HG03196 (cell line): ENCODE measurements at regions not wholly inside any gene's neighbourhood (a gene's known extent, or its start where the extent isn't known, plus 50 kb on each side); places are given as distances from the start of the nearest gene placed in this dataset.
"Not testable (repeated sequence)": the region's sequence is repeated elsewhere in the genome, so short reads cannot be mapped to it uniquely, and the experiment has no call there.

Experiments
- ATAC-seq: cut with Tn5 transposase; IDR thresholded peaks from one replicate; pipeline ENCODE4 v1.9.1; 2021; ENCODE audit not compliant: unreplicated experiment

DNA sequence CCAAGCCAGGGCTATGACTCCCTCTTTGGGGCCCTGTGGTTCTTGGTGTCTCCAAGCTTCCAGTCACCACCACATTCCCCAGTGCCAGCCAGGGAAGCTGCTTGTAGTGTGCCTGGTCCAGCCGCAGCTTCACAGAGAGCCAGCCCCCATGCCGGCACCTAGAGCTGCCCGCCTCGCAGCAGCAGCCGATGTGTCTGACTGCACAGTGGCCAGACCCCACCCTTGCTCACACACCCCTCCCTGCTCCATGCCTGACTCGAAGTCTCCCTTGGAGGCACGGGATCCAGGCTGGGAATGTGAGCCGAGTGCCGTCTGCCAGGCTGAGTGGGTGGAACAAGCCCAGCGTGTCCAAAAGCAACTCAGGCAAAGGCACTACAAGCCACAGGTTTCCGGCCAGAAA, 123.3 kb upstream of the SFSWAP start:
- ATAC-seq = no peak

GRCh38 chr12:131589221-131589897, 121.5 kb upstream of the SFSWAP start:
- no peak for ATAC-seq

DNA sequence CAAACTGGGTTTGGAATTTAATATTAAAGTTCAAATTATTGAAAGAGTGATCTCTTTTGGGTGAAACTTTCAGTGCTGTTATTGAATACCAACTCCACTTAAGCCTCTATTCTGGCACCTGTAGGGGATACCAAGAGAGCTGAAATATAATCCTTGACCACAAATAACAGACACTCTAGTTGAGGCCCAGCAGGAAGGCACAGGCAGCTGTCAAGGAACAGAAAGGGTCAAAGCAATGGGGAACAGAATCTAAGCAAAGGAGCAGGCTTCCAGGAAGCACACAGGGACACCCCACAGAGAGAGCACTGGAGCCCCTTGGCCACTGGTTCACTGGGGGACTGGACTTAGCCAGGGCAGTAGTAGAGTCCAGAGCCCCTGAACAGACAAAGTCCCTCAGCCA, 120.9 kb upstream of the SFSWAP start:
- no peak for ATAC-seq

DNA sequence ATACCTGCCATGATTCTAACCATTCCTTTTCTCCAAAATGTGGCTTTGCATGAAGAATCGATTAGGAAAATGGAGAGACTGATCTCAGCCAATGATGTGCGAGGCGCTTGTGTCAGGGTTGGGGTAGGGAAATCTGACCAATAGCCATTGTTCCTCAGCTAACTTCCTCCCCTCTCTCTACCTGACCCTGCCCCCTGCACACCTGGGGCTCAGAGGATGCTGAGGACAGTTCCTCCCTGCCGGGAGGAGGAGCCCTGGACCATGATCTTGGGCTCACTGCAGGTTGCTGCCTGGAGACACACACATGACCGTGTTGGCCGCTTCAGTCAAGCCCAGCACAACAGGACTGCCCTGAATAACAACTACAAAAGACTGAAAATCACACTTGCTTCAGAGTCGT, 119.8 kb upstream of the SFSWAP start:
- ATAC-seq = no peak

DNA sequence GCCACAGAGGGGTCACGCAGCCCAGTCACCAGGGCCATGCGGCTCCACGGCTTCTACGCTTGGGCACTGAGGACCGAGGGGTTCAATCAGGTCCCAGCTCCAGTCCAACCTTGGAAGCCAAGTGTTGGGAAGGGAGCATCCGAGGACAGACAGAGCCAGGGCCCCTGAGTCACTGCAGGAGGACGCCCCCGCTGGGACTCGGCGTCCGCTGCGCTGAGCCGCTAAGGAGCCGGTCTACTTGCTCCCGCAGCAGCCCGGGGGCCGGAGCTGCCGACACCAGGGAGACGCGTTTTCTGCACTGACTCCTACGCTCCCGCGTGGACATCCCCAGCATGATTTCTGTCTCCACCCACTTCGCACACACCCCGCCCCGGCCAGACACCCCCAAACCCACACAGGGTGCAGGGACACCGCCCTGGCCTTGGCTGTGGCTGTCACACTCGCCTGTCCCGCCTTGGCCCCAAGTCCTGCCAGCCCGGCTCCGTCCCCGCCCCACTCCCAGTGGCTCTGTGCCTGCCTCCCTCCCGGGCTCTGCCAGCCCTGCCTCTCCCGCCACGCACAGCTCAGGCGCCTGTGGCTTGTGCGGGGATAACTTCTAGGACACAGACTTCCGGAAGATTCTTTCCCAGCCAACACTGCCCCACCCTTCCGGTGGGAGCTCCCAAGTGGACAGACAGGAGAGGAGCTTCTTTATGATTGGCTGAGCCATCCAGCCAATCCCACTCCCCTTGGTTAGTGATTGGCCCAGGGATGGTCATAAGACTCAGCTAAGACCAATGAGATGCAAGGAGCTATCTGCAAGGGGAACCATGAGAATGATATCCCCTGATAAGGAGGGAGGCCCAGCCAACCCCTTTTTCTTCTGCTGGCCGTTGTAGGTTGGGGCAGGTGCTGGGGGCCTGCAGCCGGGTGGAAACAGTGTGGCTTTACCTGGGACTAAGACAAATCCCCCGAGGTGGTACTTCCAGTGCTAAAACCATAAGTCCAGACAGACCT, 118.9 kb upstream of the SFSWAP start:
- ATAC-seq = no peak

GRCh38 chr12:131592972-131593371, 117.9 kb upstream of the SFSWAP start:
- ATAC-seq = peak; percentile 94

GRCh38 chr12:131593406-131593805, 117.5 kb upstream of the SFSWAP start:
- no peak for ATAC-seq

- no peak for ATAC-seq
Measured at GRCh38 chr12:131596115-131596514, 114.8 kb upstream of the SFSWAP start.

- no peak for ATAC-seq
Measured at GRCh38 chr12:131597333-131597732, 113.6 kb upstream of the SFSWAP start.

GRCh38 chr12:131598717-131599116, 112.2 kb upstream of the SFSWAP start:
- ATAC-seq = no peak

- no peak for ATAC-seq
Measured at GRCh38 chr12:131599190-131600159, 111.4 kb upstream of the SFSWAP start.

GRCh38 chr12:131600160-131600532, 110.7 kb upstream of the SFSWAP start:
- ATAC-seq = no peak

- ATAC-seq = not testable (repeated sequence)
Measured at GRCh38 chr12:131601499-131601898, 109.4 kb upstream of the SFSWAP start.

GRCh38 chr12:131603106-131603938, 107.6 kb upstream of the SFSWAP start:
- no peak for ATAC-seq

GRCh38 chr12:131603939-131604795, 106.7 kb upstream of the SFSWAP start:
- no peak for ATAC-seq

- ATAC-seq = no peak
Measured at GRCh38 chr12:131604859-131605258, 106.0 kb upstream of the SFSWAP start.

DNA sequence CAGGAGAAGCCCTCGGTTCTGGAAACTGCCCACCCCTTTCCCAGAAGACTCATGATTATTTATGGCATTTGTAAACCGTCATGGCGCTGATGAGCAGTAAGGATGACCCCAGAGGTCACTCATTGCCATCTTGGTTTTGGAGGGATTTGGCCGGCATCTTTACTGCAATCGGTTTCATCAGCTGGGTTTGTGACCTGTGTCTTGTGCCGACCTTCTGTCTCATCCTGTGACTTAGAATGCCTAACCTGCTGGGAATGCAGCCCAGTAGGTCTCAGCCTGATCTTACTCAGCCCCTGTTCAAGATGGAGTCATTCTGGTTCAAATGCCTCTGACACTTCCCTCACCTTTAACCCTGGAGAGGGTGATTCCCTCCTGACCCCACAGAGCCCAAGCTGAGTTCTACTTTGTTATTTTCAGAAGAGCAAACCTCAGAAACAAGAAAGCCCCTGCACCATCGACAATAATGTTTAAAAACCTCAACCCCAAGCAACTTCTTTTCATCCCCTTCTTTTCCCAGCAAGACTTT, 105.5 kb upstream of the SFSWAP start:
- ATAC-seq = no peak

DNA sequence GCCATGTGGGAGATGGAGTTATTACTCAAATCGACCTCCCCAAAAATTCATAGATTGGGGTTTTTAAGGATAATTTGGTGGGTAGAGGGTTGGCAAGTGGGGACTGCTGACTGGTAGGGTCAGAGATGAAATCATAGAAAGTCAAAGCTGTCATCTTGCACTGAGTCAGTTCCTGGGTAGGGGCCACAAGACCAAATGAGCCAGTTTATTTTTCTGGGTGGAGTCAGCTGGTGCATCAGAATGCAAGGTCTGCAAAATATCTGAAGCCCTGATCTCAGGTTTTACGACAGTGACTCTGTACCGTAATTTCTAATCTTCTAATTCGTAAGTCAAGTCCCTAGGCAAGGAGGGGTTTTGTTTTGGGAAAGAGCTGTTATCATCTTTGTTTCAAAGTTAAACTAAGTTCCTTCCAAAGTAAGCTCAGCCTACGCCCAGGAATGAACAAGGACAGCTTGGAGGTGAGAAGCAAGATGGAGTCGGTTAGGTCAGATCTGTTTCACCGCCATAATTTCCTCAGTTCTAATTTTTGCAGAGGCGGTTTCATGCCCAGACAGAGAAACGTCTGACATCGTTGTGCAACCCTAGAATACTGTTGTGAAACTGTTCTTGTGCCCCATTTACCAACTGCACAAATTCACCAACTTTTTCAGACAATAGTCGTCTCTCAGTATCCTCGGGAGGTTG, 104.5 kb upstream of the SFSWAP start:
- ATAC-seq = no peak
